ENCODE measurements at regions not wholly inside any gene's neighbourhood (a gene's known extent, or its start where the extent isn't known, plus 50 kb on each side); places are given as distances from the start of the nearest gene placed in this dataset.
"Not testable (repeated sequence)": the region's sequence is repeated elsewhere in the genome, so short reads cannot be mapped to it uniquely, and the experiment has no call there.

GRCh38 chr2:111596808-111597705, 286.9 kb downstream of the ANAPC1 start:
- TF ChIP-seq, protein P1, sequence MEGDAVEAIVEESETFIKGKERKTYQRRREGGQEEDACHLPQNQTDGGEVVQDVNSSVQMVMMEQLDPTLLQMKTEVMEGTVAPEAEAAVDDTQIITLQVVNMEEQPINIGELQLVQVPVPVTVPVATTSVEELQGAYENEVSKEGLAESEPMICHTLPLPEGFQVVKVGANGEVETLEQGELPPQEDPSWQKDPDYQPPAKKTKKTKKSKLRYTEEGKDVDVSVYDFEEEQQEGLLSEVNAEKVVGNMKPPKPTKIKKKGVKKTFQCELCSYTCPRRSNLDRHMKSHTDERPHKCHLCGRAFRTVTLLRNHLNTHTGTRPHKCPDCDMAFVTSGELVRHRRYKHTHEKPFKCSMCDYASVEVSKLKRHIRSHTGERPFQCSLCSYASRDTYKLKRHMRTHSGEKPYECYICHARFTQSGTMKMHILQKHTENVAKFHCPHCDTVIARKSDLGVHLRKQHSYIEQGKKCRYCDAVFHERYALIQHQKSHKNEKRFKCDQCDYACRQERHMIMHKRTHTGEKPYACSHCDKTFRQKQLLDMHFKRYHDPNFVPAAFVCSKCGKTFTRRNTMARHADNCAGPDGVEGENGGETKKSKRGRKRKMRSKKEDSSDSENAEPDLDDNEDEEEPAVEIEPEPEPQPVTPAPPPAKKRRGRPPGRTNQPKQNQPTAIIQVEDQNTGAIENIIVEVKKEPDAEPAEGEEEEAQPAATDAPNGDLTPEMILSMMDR (IDR thresholded peaks at IDR 0.05), result not testable (repeated sequence)
- TF ChIP-seq EZH2phosphoT487, EZH2 (IDR thresholded peaks at IDR 0.05): not testable (repeated sequence)

Measured in neural progenitor cell (in vitro differentiated cells).